Peyer's patch (tissue), 4 donors: ENCODE measurements at regions not wholly inside any gene's neighbourhood (a gene's known extent, or its start where the extent isn't known, plus 50 kb on each side); places are given as distances from the start of the nearest gene placed in this dataset.

Experiments used
- POLR2A ChIP-seq, 2 donors: fragments of 450-650 bp; IDR thresholded peaks; one replicate each; pipeline ENCODE4 v1.5.1; 2017; ENCODE audit warnings: antibody characterized with exemption in 2 of 2, mild to moderate bottlenecking in 2 of 2, moderate library complexity in 2 of 2
- TF ChIP-seq, protein P1 (sequence below), 6 experiments: fragments of 450-650 bp in 4 of 6; fragments of 200-600 bp in 2 of 6; sonication (generic) in 1 of 6; IDR thresholded peaks; one replicate each; pipeline ENCODE4 v1.5.1; 2017 to 2019; ENCODE audit warnings: antibody characterized with exemption in 6 of 6, mild to moderate bottlenecking in 3 of 6, moderate library complexity in 1 of 6

- TF ChIP-seq, protein P1, sequence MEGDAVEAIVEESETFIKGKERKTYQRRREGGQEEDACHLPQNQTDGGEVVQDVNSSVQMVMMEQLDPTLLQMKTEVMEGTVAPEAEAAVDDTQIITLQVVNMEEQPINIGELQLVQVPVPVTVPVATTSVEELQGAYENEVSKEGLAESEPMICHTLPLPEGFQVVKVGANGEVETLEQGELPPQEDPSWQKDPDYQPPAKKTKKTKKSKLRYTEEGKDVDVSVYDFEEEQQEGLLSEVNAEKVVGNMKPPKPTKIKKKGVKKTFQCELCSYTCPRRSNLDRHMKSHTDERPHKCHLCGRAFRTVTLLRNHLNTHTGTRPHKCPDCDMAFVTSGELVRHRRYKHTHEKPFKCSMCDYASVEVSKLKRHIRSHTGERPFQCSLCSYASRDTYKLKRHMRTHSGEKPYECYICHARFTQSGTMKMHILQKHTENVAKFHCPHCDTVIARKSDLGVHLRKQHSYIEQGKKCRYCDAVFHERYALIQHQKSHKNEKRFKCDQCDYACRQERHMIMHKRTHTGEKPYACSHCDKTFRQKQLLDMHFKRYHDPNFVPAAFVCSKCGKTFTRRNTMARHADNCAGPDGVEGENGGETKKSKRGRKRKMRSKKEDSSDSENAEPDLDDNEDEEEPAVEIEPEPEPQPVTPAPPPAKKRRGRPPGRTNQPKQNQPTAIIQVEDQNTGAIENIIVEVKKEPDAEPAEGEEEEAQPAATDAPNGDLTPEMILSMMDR (IDR thresholded peaks at IDR 0.05) = no peak
- no peak for TF ChIP-seq POLR2A (IDR thresholded peaks at IDR 0.05)
Measured at GRCh38 chr11:119531056-119531455, 108.1 kb upstream of the THY1 start.
